Naive thymus-derived CD4-positive, alpha-beta T cell (primary cell): ENCODE measurements at regions not wholly inside any gene's neighbourhood (a gene's known extent, or its start where the extent isn't known, plus 50 kb on each side); places are given as distances from the start of the nearest gene placed in this dataset.
A peak's percentile ranks its signal among the peaks of the same experiment; 100 is the strongest.

Source experiments
- ATAC-seq: fragments of 150-1000 bp; cut with Tn5 transposase; 2 replicates; pipeline ENCODE4 v1.10.0; 2021; ENCODE audit warnings: mild to moderate bottlenecking, moderate library complexity
- CTCF ChIA-PET: fragments of 350-600 bp; sonication (Branson Sonifier 250); formaldehyde crosslinking; loops from one replicate; lab custom pipeline; 2021; ENCODE audit warnings: antibody characterized with exemption; lab: Charles Lee
- POLR2A ChIA-PET: fragments of 350-600 bp; sonication (Branson Sonifier 250); formaldehyde crosslinking; loops from one replicate; lab custom pipeline; 2021; ENCODE audit warnings: antibody characterized with exemption, inconsistent platforms; lab: Charles Lee
- DNase-seq, 9 donors: peaks; one replicate each; pipeline versions ENCODE4 v3.0.0 to v3.0.0-alpha.2; 2020 to 2022; ENCODE audit warnings: mixed read lengths in 1 of 9
- H3K27ac ChIP-seq: one replicate; pipeline ENCODE4 v1.7.0; 2013; ENCODE audit warnings: mild to moderate bottlenecking, low read depth, low read length, moderate library complexity
- H3K27me3 ChIP-seq, 2 donors: one replicate each; pipeline ENCODE4 v1.7.0; 2013; ENCODE audit warnings: low read length in 2 of 2, mild to moderate bottlenecking in 2 of 2, moderate library complexity in 2 of 2; ENCODE audit not compliant: control insufficient read depth in 2 of 2, insufficient read depth in 2 of 2
- H3K36me3 ChIP-seq, 3 experiments: 1 replicate in 2 of 3; 2 replicates in 1 of 3; pipeline ENCODE4 v1.7.0; 2013; ENCODE audit warnings: low read length in 3 of 3, mild to moderate bottlenecking in 3 of 3, moderate library complexity in 1 of 3; ENCODE audit not compliant: insufficient read depth in 3 of 3, control insufficient read depth in 2 of 3
- H3K4me1 ChIP-seq, 2 donors: one replicate each; pipeline ENCODE4 v1.7.0; 2013; ENCODE audit warnings: low read length in 2 of 2, mild to moderate bottlenecking in 2 of 2, moderate library complexity in 1 of 2; ENCODE audit not compliant: control insufficient read depth in 2 of 2, insufficient read depth in 2 of 2
- H3K4me3 ChIP-seq: 2 replicates; pipeline ENCODE4 v1.7.0; 2013; ENCODE audit warnings: mild to moderate bottlenecking, low read length
- H3K9me3 ChIP-seq, 3 experiments: 1 replicate in 2 of 3; 2 replicates in 1 of 3; pipeline ENCODE4 v1.7.0; 2013; ENCODE audit warnings: low read length in 3 of 3; ENCODE audit not compliant: control insufficient read depth in 2 of 3
- H3K27ac Mint-ChIP-seq, 9 donors: one replicate each; pipeline ENCODE4 v1.8.0; 2020 to 2022; ENCODE audit warnings: mixed read lengths in 9 of 9, mild to moderate bottlenecking in 8 of 9, moderate library complexity in 5 of 9, inconsistent platforms in 2 of 9
- H3K27me3 Mint-ChIP-seq, 5 donors: one replicate each; pipeline ENCODE4 v1.8.0; 2021 to 2022; ENCODE audit warnings: mixed read lengths in 5 of 5, mild to moderate bottlenecking in 1 of 5
- H3K36me3 Mint-ChIP-seq, 5 donors: one replicate each; pipeline ENCODE4 v1.8.0; 2020 to 2022; ENCODE audit warnings: mixed read lengths in 5 of 5, mild to moderate bottlenecking in 3 of 5, inconsistent platforms in 1 of 5
- H3K4me1 Mint-ChIP-seq, 7 donors: one replicate each; pipeline ENCODE4 v1.8.0; 2020 to 2022; ENCODE audit warnings: mixed read lengths in 7 of 7, mild to moderate bottlenecking in 3 of 7, inconsistent platforms in 1 of 7
- H3K4me3 Mint-ChIP-seq, 10 donors: one replicate each; pipeline ENCODE4 v1.8.0; 2020 to 2022; ENCODE audit warnings: mild to moderate bottlenecking in 10 of 10, mixed read lengths in 10 of 10, moderate library complexity in 6 of 10, inconsistent platforms in 2 of 10
- H3K9me3 Mint-ChIP-seq, 11 donors: one replicate each; pipeline ENCODE4 v1.8.0; 2020 to 2022; ENCODE audit warnings: mixed read lengths in 11 of 11, mild to moderate bottlenecking in 4 of 11, inconsistent platforms in 1 of 11, moderate library complexity in 1 of 11
- intact Hi-C, 2 donors: fragments of 100-400 bp; cut with micrococcal nuclease; formaldehyde crosslinking; loops; one replicate each; pipeline ENCODE4 v1.15.1; 2023

DNA sequence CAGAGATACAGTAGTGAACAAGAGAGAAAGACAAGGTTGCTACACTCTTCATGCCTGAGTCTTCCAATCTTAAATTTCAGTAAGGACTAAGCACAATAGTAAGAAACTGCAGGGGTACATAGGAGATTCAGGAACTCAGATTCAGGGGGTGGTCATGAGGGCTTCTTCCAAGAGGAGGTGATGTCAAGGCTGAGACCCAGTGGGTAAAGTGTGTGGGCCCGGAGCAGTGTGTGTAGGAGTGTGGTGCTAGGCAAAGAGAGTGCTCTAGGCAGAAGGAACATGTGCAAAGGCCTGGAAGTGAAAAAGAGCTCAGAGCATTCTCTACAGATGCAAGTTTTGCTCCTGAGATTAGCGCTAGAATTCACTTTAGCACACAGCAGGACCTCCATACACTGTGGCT lies 102.9 kb upstream of the SPATA12 start:
- POLR2A ChIA-PET, result interaction anchor here (1.5 kb wide), 1 partner anchor 36 kb away, joined by 4 read pairs; no protein-coding TSS in a partner anchor

DNA sequence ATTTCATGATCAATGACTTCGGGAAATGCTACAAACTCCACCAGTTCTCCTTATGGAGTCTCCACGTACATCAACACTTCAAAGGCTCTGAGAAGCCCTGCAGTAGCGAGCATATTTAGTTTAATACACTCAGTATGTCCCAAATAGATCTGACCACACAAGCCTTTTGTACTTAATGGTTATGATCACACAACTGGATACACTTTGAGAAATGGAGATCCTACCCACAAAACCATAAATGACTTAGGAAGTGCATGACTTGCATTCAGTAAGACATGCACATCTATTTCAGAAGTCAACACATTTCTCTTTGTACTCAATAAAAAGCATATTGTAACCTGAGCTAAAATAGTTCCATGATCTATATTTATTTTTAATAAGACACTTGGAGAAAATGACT lies 103.6 kb upstream of the SPATA12 start:
- CTCF ChIA-PET, result interaction anchor here (0.6 kb wide), 1 partner anchor 36 kb away, joined by 4 read pairs; no protein-coding TSS in a partner anchor

More for the DNA sequence above, 102.9 kb upstream of the SPATA12 start:
- H3K27ac Mint-ChIP-seq, result no peak overlapping the region
- no peak for DNase-seq
- peaks cover 0 to 2% (median 0%) of the 10 kb centered on the region in 5 donors for H3K27me3 Mint-ChIP-seq
- peaks cover 0 to 4% (median 0%) of the 10 kb centered on the region in 11 donors for H3K9me3 Mint-ChIP-seq
- Histone ChIP-seq H3K36me3 (no peaks in the 10 kb centered on the region), H3K4me3 (no peak overlapping the region), H3K27ac (no peak overlapping the region), H3K9me3 (no peaks in the 10 kb centered on the region), H3K4me1 (no peaks in the 10 kb centered on the region), H3K27me3 (no peaks in the 10 kb centered on the region)
- CTCF ChIA-PET, result no interaction called here
- H3K36me3 Mint-ChIP-seq, result no peaks in the 10 kb centered on the region
- ATAC-seq, result no peak
- H3K4me3 Mint-ChIP-seq, result no peak overlapping the region
- H3K4me1 Mint-ChIP-seq, result peaks cover 0 to 4% (median 0%) of the 10 kb centered on the region in 7 donors
- intact Hi-C loops, result no loop called here

DNA sequence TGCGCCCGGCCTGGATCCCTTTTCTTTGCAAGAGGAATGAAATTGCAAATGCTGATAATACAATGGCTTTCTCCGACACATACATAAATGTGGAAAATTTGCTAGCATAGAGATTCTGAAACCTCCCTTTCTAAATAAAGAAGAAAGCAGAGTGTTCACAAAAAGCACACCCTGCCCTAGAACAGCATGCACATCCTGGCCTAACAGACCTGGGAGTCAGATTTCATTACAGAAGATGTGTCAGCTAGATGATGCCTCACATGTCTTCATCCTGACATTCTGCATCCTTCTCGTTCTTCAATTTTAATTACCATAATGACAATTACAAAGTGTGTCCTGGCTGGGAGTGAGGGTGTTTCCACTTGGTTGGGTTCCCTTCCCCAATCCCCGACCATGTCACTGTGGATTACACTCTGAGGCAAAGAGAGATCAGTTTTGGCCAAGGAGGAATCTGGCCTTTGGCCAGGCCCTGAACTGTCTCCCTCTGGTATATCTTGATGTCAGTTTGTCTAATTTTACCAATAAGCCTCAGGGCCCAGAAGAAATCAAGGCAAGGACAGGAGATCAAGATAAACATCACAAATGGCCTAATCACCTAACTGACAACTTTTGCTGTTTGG lies 104.9 kb upstream of the SPATA12 start:
- Histone ChIP-seq H3K27me3 (no peaks in the 10 kb centered on the region), H3K4me3 (no peak overlapping the region), H3K27ac (no peak overlapping the region), H3K4me1 (no peaks in the 10 kb centered on the region), H3K9me3 (no peaks in the 10 kb centered on the region), H3K36me3 (no peaks in the 10 kb centered on the region)
- Mint-ChIP-seq H3K27ac (no peak overlapping the region), H3K27me3 (peaks cover 0 to 2% (median 0%) of the 10 kb centered on the region in 5 donors), H3K9me3 (peaks cover 0 to 4% (median 0%) of the 10 kb centered on the region in 11 donors), H3K36me3 (no peaks in the 10 kb centered on the region), H3K4me1 (peaks cover 0 to 4% (median 0%) of the 10 kb centered on the region in 7 donors), H3K4me3 (no peak overlapping the region)
- no peak for DNase-seq
- intact Hi-C loops, result no loop called here
- CTCF ChIA-PET, result no interaction called here
- POLR2A ChIA-PET, result no interaction called here
- ATAC-seq, result no peak

More for the DNA sequence above, 103.6 kb upstream of the SPATA12 start:
- Histone ChIP-seq H3K27ac (no peak overlapping the region), H3K4me1 (no peaks in the 10 kb centered on the region), H3K27me3 (no peaks in the 10 kb centered on the region), H3K4me3 (no peak overlapping the region), H3K9me3 (no peaks in the 10 kb centered on the region), H3K36me3 (no peaks in the 10 kb centered on the region)
- H3K27me3 Mint-ChIP-seq, result peaks cover 0 to 2% (median 0%) of the 10 kb centered on the region in 5 donors
- H3K36me3 Mint-ChIP-seq, result no peaks in the 10 kb centered on the region
- H3K4me3 Mint-ChIP-seq, result no peak overlapping the region
- DNase-seq (no peak), ATAC-seq (no peak)
- no peak overlapping the region for H3K27ac Mint-ChIP-seq
- POLR2A ChIA-PET, result interaction anchor here (1.5 kb wide), 1 partner anchor 35 kb away, joined by 4 read pairs; no protein-coding TSS in a partner anchor
- intact Hi-C loops, result no loop called here
- peaks cover 0 to 4% (median 0%) of the 10 kb centered on the region in 11 donors for H3K9me3 Mint-ChIP-seq
- H3K4me1 Mint-ChIP-seq, result peaks cover 0 to 4% (median 0%) of the 10 kb centered on the region in 7 donors

DNA sequence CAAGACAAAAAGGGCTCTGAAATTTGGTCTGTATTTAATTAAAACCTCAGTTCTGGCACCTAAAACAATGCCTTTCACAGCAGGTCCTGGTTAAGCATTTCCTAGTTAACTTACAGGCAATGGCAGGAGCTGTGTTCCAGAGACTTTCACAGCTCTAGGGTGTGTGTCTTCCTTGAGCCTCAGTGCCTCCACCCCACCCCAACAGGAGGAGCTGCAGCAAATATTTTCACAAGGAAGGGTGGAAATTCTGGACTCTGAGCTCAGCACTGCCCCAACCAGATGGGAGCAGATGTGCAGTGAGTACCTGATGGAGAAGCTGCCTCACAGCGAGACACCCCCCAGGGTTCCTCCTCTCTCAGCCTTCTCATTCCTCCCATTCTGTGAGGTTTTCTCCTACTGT lies 106.3 kb upstream of the SPATA12 start:
- no peak for ATAC-seq
- no peaks in the 10 kb centered on the region for H3K4me1 ChIP-seq
- Mint-ChIP-seq H3K4me3 (no peak overlapping the region), H3K36me3 (no peaks in the 10 kb centered on the region), H3K27ac (peak overlapping the region in 2 of 9 donors; percentile 14 to 62), H3K4me1 (peaks cover 0 to 4% (median 0%) of the 10 kb centered on the region in 7 donors), H3K27me3 (peaks cover 0 to 2% (median 0%) of the 10 kb centered on the region in 5 donors), H3K9me3 (peaks cover 0 to 4% (median 0%) of the 10 kb centered on the region in 11 donors)
- H3K27me3 ChIP-seq, result no peaks in the 10 kb centered on the region
- POLR2A ChIA-PET, result no interaction called here
- no peak overlapping the region for H3K27ac ChIP-seq
- DNase-seq, result no peak
- no peak overlapping the region for H3K4me3 ChIP-seq
- CTCF ChIA-PET, result no interaction called here
- no peaks in the 10 kb centered on the region for H3K9me3 ChIP-seq
- H3K36me3 ChIP-seq, result no peaks in the 10 kb centered on the region
- intact Hi-C loops, result no loop called here

DNA sequence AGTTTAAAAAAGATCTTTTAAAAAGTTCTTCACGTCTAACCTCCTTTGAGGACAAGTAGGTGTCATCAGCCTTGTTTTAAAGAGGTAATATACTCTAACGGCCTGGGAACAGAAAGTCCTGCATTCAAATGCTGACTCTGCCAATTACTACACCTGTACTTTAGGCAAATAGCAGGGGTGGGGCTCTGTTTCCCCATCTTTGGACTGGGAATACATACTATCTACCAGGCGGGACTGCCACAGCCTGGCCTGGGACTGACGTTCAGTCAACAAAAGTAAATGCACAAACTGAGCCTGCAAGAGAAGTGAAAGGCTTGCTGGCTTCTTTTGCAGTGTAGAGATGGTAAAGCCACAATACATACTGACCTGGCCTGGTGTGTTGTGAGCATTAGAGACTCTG lies 107.6 kb upstream of the SPATA12 start:
- Mint-ChIP-seq H3K9me3 (peaks cover 0 to 4% (median 0%) of the 10 kb centered on the region in 11 donors), H3K4me1 (peaks cover 0 to 4% (median 0%) of the 10 kb centered on the region in 7 donors), H3K36me3 (no peaks in the 10 kb centered on the region), H3K4me3 (no peak overlapping the region), H3K27me3 (peaks cover 0 to 4% (median 0%) of the 10 kb centered on the region in 5 donors), H3K27ac (no peak overlapping the region)
- intact Hi-C loops, result no loop called here
- Histone ChIP-seq H3K27ac (no peak overlapping the region), H3K27me3 (no peaks in the 10 kb centered on the region), H3K36me3 (no peaks in the 10 kb centered on the region), H3K4me1 (no peaks in the 10 kb centered on the region), H3K4me3 (no peak overlapping the region), H3K9me3 (no peaks in the 10 kb centered on the region)
- CTCF ChIA-PET, result interaction anchor here (1.0 kb wide), 1 partner anchor 16 kb away, joined by 3 read pairs; no protein-coding TSS in a partner anchor
- DNase-seq, result no peak
- ATAC-seq, result no peak
- POLR2A ChIA-PET, result no interaction called here

DNA sequence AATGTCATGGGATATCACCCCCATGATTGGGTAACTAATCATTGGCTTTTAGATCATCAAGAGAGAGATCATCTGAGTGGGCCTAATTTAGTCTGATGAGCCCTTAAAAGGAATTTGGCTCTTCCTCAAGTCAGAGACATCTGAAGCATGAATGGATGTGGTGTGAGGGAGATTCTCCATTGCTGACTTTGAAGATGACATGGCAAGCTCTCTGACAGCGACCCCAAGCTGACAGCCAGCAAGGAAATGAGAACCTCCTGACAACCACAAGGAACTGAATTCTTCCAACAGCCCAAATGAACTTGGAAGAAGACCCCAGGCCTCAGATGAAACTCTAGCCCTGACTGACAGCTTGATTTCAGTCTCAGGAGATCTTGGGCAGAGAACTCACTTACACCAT lies 108.4 kb upstream of the SPATA12 start:
- H3K9me3 Mint-ChIP-seq, result peaks cover 0 to 6% (median 0%) of the 10 kb centered on the region in 11 donors
- Histone ChIP-seq H3K27ac (no peak overlapping the region), H3K27me3 (no peaks in the 10 kb centered on the region), H3K4me1 (no peaks in the 10 kb centered on the region), H3K36me3 (no peaks in the 10 kb centered on the region), H3K9me3 (no peaks in the 10 kb centered on the region), H3K4me3 (no peak overlapping the region)
- ATAC-seq, result no peak
- peaks cover 0 to 2% (median 0%) of the 10 kb centered on the region in 7 donors for H3K4me1 Mint-ChIP-seq
- intact Hi-C loops, result no loop called here
- H3K36me3 Mint-ChIP-seq, result peaks cover 0 to 5% (median 0%) of the 10 kb centered on the region in 5 donors
- ChIA-PET POLR2A (interaction anchor here (1.2 kb wide), 1 partner anchor 35 kb away, joined by 3 read pairs; no protein-coding TSS in a partner anchor), CTCF (interaction anchor here (0.8 to 1.0 kb wide), 2 partner anchors 15 to 40 kb away, joined by 3 read pairs; no protein-coding TSS in a partner anchor)
- H3K27ac Mint-ChIP-seq, result no peak overlapping the region
- peaks cover 0 to 8% (median 0%) of the 10 kb centered on the region in 5 donors for H3K27me3 Mint-ChIP-seq
- no peak for DNase-seq
- no peak overlapping the region for H3K4me3 Mint-ChIP-seq
